Stimulated activated CD4-positive, alpha-beta T cell treated with anti-CD3 and anti-CD28 coated beads, Interleukin-2, amount 100 ng/mL, for 48 hours (primary cell): ENCODE measurements at regions not wholly inside any gene's neighbourhood (a gene's known extent, or its start where the extent isn't known, plus 50 kb on each side); places are given as distances from the start of the nearest gene placed in this dataset.

Source experiments
- DNase-seq, 2 donors: peaks; one replicate each; pipeline ENCODE4 v3.0.0-alpha.2; 2020

DNA sequence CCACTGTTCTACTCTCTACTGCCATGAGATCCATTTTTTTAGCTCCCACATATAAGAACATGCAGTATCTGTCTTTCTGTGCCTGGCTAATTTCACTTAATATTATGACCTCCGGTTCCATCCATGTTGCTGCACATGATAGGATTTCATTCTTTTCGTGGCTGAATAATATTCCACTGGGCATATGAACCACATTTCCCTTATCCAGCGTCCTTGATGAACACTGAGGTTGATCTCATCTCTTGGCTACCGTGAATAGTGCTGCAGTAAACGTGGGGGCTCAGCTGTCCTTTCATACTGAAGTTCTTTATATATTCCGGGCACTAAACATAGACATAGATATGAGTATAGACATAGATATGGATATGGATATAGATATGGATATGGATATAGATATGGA, 109.3 kb upstream of the TNRC6C start:
- no peak for DNase-seq

DNA sequence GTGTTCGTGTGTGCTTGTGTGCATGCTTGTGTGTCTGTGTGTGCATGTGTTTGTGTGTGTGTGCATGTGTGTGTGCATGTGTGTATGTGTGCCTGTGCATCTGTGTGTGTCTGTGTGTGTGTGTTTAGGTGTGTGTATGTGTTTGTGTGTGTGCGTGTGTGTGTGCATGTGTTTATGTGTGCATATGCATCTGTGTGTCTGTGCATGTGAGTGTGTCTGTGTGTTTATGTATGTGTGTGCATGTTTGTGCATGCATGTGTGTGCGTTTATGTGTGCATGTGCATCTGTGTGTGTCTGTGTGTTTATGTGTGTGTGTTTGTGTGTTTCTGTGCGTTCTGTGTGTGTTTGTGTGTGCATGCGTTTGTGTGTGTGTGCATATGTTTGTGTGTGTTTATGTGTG, 106.6 kb upstream of the TNRC6C start:
- DNase-seq = no peak

DNA sequence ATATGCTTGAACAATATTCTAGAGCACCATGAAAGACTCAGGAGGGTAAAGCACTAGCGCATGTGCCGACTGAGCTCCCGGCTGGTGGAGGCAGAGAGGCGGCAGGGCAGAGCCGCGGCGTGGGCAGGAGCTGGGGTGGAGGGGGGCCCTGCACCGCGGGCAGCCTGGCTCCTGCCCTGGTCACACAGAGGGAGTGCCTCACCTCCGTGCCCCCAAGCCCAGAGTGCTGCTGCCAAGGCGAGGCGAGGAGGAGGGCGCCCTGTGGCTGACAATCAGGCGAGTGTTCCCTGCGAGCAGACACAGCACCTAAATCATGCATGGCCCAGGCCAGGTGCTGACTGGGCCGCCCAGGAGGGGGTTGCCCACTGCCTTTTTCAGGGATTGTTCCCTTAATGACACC, 105.8 kb upstream of the TNRC6C start:
- DNase-seq = no peak

- DNase-seq = no peak
Observed at GRCh38 chr17:77853191-77853977, 105.1 kb upstream of the TNRC6C start.

DNA sequence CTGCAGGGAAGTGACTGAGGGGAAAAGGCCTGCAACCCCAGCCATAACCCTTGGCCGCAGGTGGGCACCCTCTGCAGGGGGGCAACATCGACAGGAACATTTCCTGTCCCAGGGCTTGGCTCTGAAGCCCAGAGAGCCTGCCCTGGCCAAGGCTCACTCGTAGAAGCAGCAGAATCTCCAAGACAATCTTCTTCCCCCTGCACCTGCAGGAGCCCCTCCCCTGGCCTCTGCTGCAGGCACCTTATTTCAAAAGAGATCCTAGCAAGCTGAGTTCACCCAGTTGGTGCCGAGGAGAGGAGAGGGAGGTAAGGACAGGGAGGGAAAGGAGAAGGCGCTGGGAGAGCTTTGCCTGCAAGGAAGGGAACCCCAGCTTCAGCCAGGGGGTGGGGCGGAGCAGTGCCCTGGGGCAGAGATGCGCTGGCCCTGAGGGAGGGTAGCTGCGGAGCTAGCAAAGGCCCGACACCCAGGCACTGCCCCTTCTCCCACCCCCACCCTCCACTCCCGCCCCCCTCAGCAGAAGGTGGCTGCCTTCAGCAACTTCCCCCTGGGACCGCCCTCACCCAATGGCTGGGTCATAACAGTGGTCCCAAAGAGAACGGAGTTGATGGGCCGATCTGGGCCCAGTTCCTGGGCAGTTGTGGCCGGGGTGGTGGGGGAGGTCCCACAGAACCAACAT, 104.3 kb upstream of the TNRC6C start:
- no peak for DNase-seq

- no peak for DNase-seq
Observed at GRCh38 chr17:77854759-77855745, 103.5 kb upstream of the TNRC6C start.

- no peak for DNase-seq
Observed at GRCh38 chr17:77856551-77857305, 101.8 kb upstream of the TNRC6C start.

- DNase-seq = no peak
Observed at GRCh38 chr17:77857306-77857555, 101.3 kb upstream of the TNRC6C start.

DNA sequence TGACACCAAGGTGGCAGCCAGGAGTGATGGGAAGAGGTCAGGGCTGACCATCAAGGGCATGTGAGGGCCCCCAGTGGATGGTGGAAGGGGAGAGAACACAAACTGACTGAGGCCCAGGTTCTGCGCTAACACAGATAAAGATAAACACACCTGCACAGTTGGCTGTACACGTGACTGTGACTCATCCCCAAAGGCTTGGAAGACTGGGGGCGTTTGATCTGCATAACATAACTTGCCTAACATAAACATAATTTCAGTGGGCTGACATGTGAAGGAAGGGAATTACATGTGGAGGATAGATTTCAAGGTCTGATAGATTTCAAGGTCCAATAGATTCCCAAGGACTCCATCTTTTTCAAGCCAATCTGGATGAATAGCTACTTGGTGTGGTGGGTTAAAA, 100.9 kb upstream of the TNRC6C start:
- DNase-seq = no peak

DNA sequence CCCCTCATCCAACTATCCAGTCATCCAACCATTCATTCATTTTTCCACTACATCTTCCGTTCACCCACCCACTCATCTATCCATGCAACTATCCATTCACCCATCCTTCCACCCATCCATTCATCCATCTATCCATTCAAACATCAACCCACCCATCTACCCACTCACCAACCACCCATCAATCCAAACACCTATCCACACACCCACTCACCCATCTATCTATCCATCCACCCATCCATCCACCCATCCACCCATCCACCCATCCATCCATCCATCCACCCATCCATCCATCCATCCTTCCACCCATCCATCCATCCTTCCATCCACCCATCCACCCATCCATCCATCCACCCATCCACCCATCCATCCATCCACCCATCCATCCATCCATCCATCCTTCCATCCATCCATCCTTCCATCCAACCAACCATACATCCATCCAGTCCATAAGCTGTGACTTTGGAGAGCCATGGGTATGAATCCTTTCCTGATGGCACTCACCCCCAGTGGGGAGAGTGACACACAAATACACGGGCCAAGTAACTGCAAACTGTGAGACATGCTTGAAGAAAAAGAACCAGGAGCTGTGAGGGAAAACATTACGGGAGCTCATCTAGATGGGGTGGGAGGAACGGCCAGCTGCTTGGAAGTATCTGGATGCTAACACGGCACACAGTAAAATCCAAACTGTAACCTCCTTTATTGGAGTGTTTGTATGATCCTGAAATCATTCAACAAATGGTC, 100.0 kb upstream of the TNRC6C start:
- DNase-seq = no peak

GRCh38 chr17:77859035-77859810, 99.3 kb upstream of the TNRC6C start:
- no peak for DNase-seq

DNA sequence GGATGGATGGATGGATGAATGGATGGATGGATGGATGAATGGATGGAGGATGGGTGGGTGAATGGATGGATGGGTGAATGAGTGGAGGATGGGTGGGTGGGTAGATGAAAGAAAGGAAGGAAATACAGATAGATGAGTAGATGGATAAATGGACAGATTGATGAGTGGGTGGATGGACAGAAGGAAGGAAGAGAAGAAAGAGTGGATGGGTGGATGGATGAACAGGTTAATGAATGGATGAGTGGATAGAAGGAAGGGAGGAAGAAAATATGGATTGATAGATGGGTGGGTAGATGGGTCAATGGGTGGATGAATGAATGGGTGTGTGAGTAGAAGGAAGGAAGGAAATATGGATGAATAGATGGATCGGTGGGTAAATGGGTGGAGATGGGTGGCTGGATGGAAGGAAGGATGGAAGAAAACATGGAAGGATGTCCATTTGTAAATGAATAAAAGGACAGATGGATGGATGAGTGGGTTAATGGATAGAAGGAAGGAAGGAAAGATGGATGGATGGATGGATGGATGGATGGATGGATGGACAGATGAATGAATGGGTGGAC, 97.3 kb upstream of the TNRC6C start:
- no peak for DNase-seq

DNA sequence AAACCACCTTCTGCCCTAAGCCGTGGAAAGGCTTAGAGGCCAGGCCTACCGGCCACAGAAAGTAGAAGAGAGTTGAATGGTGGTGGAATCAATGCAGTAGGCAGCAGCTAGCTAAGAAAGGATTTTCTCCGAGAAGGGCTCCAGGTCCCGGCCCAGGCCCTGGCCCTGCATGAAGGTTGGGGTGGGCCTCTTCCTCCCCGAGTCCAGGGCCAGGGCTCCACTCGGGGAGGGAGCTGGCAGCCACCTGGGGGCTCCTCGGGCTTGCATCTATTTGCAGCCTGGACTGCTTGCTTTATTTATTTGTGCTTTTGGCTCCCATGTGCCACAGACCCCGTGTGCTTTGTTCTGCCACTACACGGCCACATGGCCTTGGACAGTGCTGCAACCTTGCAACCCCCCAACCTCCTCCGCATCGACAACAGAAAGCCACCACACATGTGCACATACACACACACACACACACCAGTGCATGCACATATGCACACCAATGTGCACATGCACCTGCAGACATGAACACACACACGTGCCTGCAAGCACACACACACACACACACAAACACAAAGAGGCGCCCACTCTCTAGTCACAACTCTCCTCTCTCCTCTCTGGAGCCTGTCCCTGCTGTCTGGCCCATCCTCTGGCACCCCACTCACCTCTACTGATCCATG, 96.4 kb upstream of the TNRC6C start:
- no peak for DNase-seq

GRCh38 chr17:77862890-77863813, 95.4 kb upstream of the TNRC6C start:
- no peak for DNase-seq

DNA sequence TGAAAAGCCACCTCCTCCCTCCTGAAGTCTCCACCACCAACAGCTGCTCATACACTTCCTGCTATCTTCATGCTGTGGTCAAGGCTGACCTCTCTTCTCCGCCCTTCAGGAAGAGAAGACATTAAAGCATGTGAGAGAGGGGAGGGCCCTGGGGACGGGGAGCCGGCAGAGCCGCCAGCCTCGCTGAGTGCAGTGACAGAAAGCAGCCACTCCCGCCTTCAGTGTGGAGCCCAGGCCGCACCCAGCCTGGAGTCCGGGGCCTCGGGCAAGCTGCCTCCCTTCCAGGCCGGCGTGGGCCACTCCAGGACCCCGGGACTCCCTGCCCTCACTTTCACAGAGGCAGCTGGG, 94.7 kb upstream of the TNRC6C start:
- no peak for DNase-seq

DNA sequence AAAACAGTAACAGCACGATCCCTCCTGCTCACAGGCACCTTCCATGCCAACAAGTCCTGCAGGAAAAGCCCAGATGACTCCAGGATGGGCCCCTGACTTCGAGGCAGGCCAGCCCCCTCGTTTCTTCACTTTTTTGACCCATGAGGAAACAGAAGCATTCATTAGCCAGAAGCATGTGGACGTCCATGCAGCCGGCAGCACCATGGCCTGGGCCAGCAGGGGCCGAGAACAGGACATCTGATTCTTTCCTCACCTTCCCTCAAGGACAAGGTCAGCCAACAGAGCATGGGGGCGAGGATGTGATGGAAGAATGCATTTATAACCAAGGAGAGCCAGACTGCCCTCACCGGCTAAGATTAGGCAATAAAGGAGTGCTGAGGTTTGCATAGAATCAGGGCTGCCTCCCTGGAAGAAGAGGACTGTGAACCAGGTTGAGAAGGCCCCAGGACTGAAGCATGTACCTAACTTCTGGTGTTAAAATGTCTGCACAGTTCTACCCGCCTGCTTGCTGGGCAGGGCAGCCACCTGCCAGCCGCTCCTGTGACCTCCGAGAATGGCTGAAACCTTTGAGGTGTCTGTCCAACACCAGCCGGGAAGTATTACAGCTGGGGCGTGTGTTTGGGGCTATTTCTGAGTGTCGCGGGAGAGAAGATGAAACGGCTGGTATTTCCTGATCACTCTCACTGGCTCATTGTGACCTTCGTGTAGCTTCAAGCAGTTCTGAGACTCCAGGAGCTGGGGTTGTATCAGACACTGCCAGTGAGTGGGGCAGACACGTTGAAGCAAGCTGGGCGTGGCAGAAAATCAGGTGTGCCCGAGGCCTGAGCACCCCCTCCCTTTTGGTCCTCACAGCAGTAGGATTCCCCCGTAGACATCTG, 94.0 kb upstream of the TNRC6C start:
- DNase-seq = no peak

DNA sequence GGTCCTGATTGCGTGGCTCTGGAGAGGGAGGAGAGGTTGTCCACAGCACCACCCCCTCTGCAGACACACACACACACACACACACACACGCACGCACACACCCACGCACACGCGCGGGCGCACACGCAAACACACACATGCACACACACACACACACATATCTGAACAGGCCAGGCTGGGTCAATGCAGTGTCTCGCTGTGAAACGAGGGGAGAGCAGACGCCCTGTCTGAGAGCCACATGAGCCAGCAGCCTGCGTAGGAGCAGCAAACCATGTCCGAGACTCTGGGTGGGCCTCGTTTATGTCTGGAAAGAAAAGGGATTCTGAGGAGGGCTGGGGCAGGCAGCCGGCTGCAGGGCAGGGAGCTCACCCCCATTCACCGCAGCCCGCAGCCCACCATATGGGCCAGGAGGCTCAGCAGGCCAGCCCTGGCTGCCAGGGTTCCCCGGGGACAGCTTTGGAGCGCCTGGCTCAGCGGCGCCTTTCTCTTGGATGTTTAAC, 93.3 kb upstream of the TNRC6C start:
- no peak for DNase-seq

DNA sequence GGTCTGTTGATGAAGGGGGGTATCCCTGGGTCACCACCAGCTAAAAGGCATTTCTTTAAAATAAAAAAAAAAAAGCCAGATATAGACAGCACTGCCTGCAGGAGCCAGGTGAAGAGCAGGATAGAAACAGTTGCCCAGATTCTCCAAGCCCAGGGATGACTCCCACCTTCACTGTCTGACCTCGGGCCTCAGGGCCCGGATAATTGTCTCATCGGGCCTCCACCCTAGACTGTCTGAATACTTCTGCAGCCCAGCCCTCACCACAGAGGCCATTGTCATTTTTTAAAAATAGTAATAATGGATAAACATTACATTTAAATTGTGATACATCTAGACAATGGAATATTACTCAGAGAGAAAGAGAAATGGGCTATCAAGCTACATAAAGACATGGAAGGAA, 92.8 kb upstream of the TNRC6C start:
- no peak for DNase-seq
